GM23338 (cell line): ENCODE measurements at regions not wholly inside any gene's neighbourhood (a gene's known extent, or its start where the extent isn't known, plus 50 kb on each side); places are given as distances from the start of the nearest gene placed in this dataset.

Experiments used
- ATAC-seq: fragments of 200-7000 bp; cut with Tn5 transposase; 3 replicates; pipeline ENCODE4 v1.9.1; 2020
- DNase-seq: peaks from one replicate; pipeline ENCODE4 v3.0.0-alpha.2; 2015; ENCODE audit warnings: low spot score
- H2AFZ ChIP-seq: fragments of 200-600 bp; sonication (generic); 2 replicates; pipeline ENCODE4 v1.8.0; 2016; ENCODE audit warnings: antibody characterized with exemption, mild to moderate bottlenecking, moderate library complexity
- H3F3A ChIP-seq: fragments of 200-600 bp; sonication (generic); replicated peaks from 2 replicates; pipeline ENCODE4 v1.8.0; 2017; ENCODE audit warnings: antibody characterized with exemption, mixed run types, low read depth
- H3K27ac ChIP-seq: fragments of 200-600 bp; sonication (generic); 2 replicates; pipeline ENCODE4 v1.6.1; 2016; ENCODE audit warnings: low read depth
- H3K27me3 ChIP-seq: fragments of 200-600 bp; sonication (generic); 2 replicates; pipeline ENCODE4 v1.8.0; 2016; ENCODE audit warnings: mild to moderate bottlenecking, mixed run types, moderate library complexity; ENCODE audit not compliant: insufficient read depth
- H3K36me3 ChIP-seq: fragments of 200-600 bp; sonication (generic); 2 replicates; pipeline ENCODE4 v1.8.0; 2016; ENCODE audit warnings: mild to moderate bottlenecking; ENCODE audit not compliant: insufficient read depth
- H3K4me1 ChIP-seq: fragments of 200-600 bp; sonication (generic); 2 replicates; pipeline ENCODE4 v1.8.0; 2016; ENCODE audit warnings: mild to moderate bottlenecking, moderate library complexity; ENCODE audit not compliant: insufficient read depth
- H3K4me2 ChIP-seq: fragments of 200-600 bp; sonication (generic); 2 replicates; pipeline ENCODE4 v1.7.1; 2017; ENCODE audit warnings: mixed run types
- H3K4me3 ChIP-seq: fragments of 200-600 bp; sonication (generic); 2 replicates; pipeline ENCODE4 v1.6.1; 2016; ENCODE audit warnings: mixed run types
- H3K79me2 ChIP-seq: fragments of 200-600 bp; sonication (generic); replicated peaks from 2 replicates; pipeline ENCODE4 v1.8.0; 2017; ENCODE audit warnings: mild to moderate bottlenecking; ENCODE audit not compliant: insufficient read depth
- H3K9me2 ChIP-seq: fragments of 200-600 bp; sonication (generic); 2 replicates; pipeline ENCODE4 v1.8.0; 2017; ENCODE audit not compliant: insufficient read depth
- H4K20me1 ChIP-seq: fragments of 200-600 bp; sonication (generic); replicated peaks from 2 replicates; pipeline ENCODE4 v1.8.0; 2017; ENCODE audit warnings: mild to moderate bottlenecking; ENCODE audit not compliant: insufficient read depth
- H3K27ac Mint-ChIP-seq: 2 replicates; pipeline ENCODE4 v1.8.0; 2020; ENCODE audit warnings: inconsistent platforms, mild to moderate bottlenecking, moderate library complexity, mixed read lengths
- H3K27me3 Mint-ChIP-seq: 3 replicates; pipeline ENCODE4 v1.8.0; 2022; ENCODE audit warnings: low read depth, mild to moderate bottlenecking, moderate library complexity, mixed read lengths, inconsistent platforms; ENCODE audit not compliant: insufficient read depth, poor library complexity
- H3K36me3 Mint-ChIP-seq: 3 replicates; pipeline ENCODE4 v1.8.0; 2021; ENCODE audit warnings: low read depth, mild to moderate bottlenecking, inconsistent platforms, moderate library complexity, mixed read lengths
- H3K4me1 Mint-ChIP-seq: 3 replicates; pipeline ENCODE4 v1.8.0; 2020; ENCODE audit warnings: mild to moderate bottlenecking, inconsistent platforms, mixed read lengths
- H3K4me3 Mint-ChIP-seq: 3 replicates; pipeline ENCODE4 v1.8.0; 2021; ENCODE audit warnings: moderate library complexity, mild to moderate bottlenecking, inconsistent platforms, mixed read lengths
- H3K9me3 Mint-ChIP-seq: 3 replicates; pipeline ENCODE4 v1.8.0; 2020; ENCODE audit warnings: moderate library complexity, mild to moderate bottlenecking, inconsistent platforms, mixed read lengths
- CREB1 ChIP-seq: fragments of 250-450 bp; sonication (Bioruptor Pico); IDR thresholded peaks from 2 replicates; pipeline ENCODE4 v1.5.0; 2020; ENCODE audit warnings: low read depth, mild to moderate bottlenecking, moderate library complexity
- EZH2 ChIP-seq: fragments of 200-600 bp; sonication (generic); IDR thresholded peaks from one replicate; pipeline ENCODE4 v1.8.0; 2017; ENCODE audit warnings: antibody characterized with exemption, mild to moderate bottlenecking, low read depth; ENCODE audit not compliant: unreplicated experiment
- EZH2phosphoT487 ChIP-seq: fragments of 200-600 bp; sonication (generic); IDR thresholded peaks from one replicate; pipeline ENCODE4 v1.8.1; 2018; ENCODE audit warnings: antibody characterized with exemption; ENCODE audit not compliant: unreplicated experiment
- JUNB ChIP-seq: IDR thresholded peaks from one replicate; pipeline ENCODE4 v1.6.1; 2016; ENCODE audit warnings: antibody characterized with exemption; ENCODE audit not compliant: unreplicated experiment
- NANOG ChIP-seq: IDR thresholded peaks from 2 replicates; pipeline ENCODE4 v1.6.1; 2016; ENCODE audit warnings: antibody characterized with exemption, borderline replicate concordance
- POLR2AphosphoS5 ChIP-seq: IDR thresholded peaks from 2 replicates; pipeline ENCODE4 v1.6.1; 2016; ENCODE audit warnings: antibody characterized with exemption, low read depth
- STAT1 ChIP-seq: IDR thresholded peaks from one replicate; pipeline ENCODE4 v1.6.1; 2016; ENCODE audit warnings: antibody characterized with exemption; ENCODE audit not compliant: unreplicated experiment
- ZNF114 ChIP-seq: fragments of 250-450 bp; sonication (Bioruptor Pico); IDR thresholded peaks from 2 replicates; pipeline ENCODE4 v1.5.0; 2020; ENCODE audit warnings: mild to moderate bottlenecking, moderate library complexity
- ZNF331 ChIP-seq: fragments of 250-450 bp; sonication (Bioruptor Pico); IDR thresholded peaks from 2 replicates; pipeline ENCODE4 v1.5.0; 2020; ENCODE audit warnings: low read depth, mild to moderate bottlenecking, moderate library complexity
- TF ChIP-seq, protein P1 (sequence below): fragments of 250-450 bp; sonication (Bioruptor Pico); IDR thresholded peaks from 2 replicates; pipeline ENCODE4 v1.5.0; 2020; ENCODE audit warnings: mild to moderate bottlenecking, moderate library complexity
- TF ChIP-seq, protein P2 (sequence below), 2 experiments: fragments of 200-600 bp in 1 of 2; sonication (generic) in 1 of 2; conservative IDR thresholded peaks; 2 replicates each; pipeline versions ENCODE4 v1.5.1 to v1.6.1; 2016 to 2017; ENCODE audit warnings: antibody characterized with exemption in 2 of 2, low read depth in 2 of 2, mild to moderate bottlenecking in 2 of 2, moderate library complexity in 1 of 2
- TF ChIP-seq, protein P3 (sequence below): IDR thresholded peaks from one replicate; pipeline ENCODE4 v1.6.1; 2018; ENCODE audit warnings: antibody characterized with exemption; ENCODE audit not compliant: unreplicated experiment
- TF ChIP-seq, protein P4 (sequence below): IDR thresholded peaks from 2 replicates; pipeline ENCODE4 v1.6.1; 2016; ENCODE audit warnings: antibody characterized with exemption

DNA sequence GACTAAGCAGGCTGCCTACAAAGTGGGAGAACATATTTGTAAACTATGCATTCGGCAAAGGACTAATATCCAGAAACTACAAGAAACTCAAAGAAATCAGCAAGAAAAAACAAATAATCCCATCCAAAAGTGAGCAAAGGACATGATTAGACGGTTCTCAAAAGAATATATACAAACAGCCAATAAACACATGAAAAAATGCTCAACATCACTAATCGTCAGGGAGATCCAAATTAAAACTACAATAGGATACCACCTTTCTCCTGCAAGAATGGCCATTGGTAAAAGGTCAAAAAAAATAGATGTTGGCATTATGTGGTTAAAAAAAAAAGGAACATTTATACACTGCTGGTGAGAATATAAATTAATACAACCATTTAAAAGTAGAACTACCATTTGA lies 259.6 kb upstream of the SLITRK3 start (continued):
- TF ChIP-seq, protein P1, sequence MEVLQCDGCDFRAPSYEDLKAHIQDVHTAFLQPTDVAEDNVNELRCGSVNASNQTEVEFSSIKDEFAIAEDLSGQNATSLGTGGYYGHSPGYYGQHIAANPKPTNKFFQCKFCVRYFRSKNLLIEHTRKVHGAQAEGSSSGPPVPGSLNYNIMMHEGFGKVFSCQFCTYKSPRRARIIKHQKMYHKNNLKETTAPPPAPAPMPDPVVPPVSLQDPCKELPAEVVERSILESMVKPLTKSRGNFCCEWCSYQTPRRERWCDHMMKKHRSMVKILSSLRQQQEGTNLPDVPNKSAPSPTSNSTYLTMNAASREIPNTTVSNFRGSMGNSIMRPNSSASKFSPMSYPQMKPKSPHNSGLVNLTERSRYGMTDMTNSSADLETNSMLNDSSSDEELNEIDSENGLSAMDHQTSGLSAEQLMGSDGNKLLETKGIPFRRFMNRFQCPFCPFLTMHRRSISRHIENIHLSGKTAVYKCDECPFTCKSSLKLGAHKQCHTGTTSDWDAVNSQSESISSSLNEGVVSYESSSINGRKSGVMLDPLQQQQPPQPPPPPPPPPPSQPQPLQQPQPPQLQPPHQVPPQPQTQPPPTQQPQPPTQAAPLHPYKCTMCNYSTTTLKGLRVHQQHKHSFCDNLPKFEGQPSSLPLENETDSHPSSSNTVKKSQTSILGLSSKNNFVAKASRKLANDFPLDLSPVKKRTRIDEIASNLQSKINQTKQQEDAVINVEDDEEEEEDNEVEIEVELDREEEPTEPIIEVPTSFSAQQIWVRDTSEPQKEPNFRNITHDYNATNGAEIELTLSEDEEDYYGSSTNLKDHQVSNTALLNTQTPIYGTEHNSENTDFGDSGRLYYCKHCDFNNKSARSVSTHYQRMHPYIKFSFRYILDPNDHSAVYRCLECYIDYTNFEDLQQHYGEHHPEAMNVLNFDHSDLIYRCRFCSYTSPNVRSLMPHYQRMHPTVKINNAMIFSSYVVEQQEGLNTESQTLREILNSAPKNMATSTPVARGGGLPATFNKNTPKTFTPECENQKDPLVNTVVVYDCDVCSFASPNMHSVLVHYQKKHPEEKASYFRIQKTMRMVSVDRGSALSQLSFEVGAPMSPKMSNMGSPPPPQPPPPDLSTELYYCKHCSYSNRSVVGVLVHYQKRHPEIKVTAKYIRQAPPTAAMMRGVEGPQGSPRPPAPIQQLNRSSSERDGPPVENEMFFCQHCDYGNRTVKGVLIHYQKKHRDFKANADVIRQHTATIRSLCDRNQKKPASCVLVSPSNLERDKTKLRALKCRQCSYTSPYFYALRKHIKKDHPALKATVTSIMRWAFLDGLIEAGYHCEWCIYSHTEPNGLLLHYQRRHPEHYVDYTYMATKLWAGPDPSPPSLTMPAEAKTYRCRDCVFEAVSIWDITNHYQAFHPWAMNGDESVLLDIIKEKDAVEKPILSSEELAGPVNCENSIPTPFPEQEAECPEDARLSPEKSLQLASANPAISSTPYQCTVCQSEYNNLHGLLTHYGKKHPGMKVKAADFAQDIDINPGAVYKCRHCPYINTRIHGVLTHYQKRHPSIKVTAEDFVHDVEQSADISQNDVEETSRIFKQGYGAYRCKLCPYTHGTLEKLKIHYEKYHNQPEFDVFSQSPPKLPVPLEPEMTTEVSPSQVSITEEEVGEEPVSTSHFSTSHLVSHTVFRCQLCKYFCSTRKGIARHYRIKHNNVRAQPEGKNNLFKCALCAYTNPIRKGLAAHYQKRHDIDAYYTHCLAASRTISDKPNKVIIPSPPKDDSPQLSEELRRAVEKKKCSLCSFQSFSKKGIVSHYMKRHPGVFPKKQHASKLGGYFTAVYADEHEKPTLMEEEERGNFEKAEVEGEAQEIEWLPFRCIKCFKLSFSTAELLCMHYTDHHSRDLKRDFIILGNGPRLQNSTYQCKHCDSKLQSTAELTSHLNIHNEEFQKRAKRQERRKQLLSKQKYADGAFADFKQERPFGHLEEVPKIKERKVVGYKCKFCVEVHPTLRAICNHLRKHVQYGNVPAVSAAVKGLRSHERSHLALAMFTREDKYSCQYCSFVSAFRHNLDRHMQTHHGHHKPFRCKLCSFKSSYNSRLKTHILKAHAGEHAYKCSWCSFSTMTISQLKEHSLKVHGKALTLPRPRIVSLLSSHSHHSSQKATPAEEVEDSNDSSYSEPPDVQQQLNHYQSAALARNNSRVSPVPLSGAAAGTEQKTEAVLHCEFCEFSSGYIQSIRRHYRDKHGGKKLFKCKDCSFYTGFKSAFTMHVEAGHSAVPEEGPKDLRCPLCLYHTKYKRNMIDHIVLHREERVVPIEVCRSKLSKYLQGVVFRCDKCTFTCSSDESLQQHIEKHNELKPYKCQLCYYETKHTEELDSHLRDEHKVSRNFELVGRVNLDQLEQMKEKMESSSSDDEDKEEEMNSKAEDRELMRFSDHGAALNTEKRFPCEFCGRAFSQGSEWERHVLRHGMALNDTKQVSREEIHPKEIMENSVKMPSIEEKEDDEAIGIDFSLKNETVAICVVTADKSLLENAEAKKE, result no peak

DNA sequence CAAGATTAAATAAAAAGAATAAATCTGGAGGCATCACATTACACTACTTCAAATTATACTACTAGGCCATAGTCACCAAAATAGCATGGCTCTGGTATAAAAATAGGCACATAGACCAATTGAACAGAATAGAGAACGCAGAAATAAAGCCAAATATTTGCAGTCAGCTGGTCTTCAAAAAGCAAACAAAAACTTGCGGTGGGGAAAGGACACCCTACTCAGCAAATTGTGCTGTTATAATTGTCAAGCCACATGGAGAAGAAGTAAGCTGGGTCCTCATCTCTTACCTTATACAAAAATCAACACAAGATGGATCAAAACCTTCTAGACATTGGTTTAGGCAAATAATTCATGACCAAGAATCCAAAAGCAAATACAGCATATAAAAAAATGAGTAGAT lies 259.2 kb upstream of the SLITRK3 start:
- Mint-ChIP-seq H3K4me1 (no peaks in the 10 kb centered on the region), H3K27ac (no peak overlapping the region), H3K27me3 (no peaks in the 10 kb centered on the region), H3K36me3 (no peaks in the 10 kb centered on the region), H3K4me3 (no peak overlapping the region), H3K9me3 (peaks cover 5% of the 10 kb centered on the region; the same call in 2 of the 3 replicates)
- DNase-seq (no peak), ATAC-seq (no peak)
- no peaks in the 10 kb centered on the region for H4K20me1 ChIP-seq
- H3K4me1 ChIP-seq, result no peaks in the 10 kb centered on the region
- no peaks in the 10 kb centered on the region for H3F3A ChIP-seq
- no peaks in the 10 kb centered on the region for H3K9me2 ChIP-seq
- no peaks in the 10 kb centered on the region for H3K79me2 ChIP-seq
- no peak overlapping the region for H3K27ac ChIP-seq
- no peak overlapping the region for H3K4me2 ChIP-seq
- H3K4me3 ChIP-seq, result no peak overlapping the region
- H2AFZ ChIP-seq, result no peak overlapping the region
- no peaks in the 10 kb centered on the region for H3K27me3 ChIP-seq
- no peaks in the 10 kb centered on the region for H3K36me3 ChIP-seq
- TF ChIP-seq ZNF331 (CRISPR knock-in tag), result no peak
- TF ChIP-seq CREB1 (CRISPR knock-in tag), result no peak
- no peak for TF ChIP-seq JUNB
- TF ChIP-seq EZH2, result no peak
- TF ChIP-seq ZNF114 (CRISPR knock-in tag), result no peak
- TF ChIP-seq POLR2AphosphoS5, result no peak
- no peak for TF ChIP-seq STAT1
- TF ChIP-seq, protein P2, sequence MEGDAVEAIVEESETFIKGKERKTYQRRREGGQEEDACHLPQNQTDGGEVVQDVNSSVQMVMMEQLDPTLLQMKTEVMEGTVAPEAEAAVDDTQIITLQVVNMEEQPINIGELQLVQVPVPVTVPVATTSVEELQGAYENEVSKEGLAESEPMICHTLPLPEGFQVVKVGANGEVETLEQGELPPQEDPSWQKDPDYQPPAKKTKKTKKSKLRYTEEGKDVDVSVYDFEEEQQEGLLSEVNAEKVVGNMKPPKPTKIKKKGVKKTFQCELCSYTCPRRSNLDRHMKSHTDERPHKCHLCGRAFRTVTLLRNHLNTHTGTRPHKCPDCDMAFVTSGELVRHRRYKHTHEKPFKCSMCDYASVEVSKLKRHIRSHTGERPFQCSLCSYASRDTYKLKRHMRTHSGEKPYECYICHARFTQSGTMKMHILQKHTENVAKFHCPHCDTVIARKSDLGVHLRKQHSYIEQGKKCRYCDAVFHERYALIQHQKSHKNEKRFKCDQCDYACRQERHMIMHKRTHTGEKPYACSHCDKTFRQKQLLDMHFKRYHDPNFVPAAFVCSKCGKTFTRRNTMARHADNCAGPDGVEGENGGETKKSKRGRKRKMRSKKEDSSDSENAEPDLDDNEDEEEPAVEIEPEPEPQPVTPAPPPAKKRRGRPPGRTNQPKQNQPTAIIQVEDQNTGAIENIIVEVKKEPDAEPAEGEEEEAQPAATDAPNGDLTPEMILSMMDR (conservative IDR thresholded peaks at IDR 0.05; ENCODE audit: low read depth in 2 of 2), result no peak
- TF ChIP-seq, protein P3, sequence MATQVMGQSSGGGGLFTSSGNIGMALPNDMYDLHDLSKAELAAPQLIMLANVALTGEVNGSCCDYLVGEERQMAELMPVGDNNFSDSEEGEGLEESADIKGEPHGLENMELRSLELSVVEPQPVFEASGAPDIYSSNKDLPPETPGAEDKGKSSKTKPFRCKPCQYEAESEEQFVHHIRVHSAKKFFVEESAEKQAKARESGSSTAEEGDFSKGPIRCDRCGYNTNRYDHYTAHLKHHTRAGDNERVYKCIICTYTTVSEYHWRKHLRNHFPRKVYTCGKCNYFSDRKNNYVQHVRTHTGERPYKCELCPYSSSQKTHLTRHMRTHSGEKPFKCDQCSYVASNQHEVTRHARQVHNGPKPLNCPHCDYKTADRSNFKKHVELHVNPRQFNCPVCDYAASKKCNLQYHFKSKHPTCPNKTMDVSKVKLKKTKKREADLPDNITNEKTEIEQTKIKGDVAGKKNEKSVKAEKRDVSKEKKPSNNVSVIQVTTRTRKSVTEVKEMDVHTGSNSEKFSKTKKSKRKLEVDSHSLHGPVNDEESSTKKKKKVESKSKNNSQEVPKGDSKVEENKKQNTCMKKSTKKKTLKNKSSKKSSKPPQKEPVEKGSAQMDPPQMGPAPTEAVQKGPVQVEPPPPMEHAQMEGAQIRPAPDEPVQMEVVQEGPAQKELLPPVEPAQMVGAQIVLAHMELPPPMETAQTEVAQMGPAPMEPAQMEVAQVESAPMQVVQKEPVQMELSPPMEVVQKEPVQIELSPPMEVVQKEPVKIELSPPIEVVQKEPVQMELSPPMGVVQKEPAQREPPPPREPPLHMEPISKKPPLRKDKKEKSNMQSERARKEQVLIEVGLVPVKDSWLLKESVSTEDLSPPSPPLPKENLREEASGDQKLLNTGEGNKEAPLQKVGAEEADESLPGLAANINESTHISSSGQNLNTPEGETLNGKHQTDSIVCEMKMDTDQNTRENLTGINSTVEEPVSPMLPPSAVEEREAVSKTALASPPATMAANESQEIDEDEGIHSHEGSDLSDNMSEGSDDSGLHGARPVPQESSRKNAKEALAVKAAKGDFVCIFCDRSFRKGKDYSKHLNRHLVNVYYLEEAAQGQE, result no peak
- TF ChIP-seq NANOG, result no peak
- TF ChIP-seq, protein P4, sequence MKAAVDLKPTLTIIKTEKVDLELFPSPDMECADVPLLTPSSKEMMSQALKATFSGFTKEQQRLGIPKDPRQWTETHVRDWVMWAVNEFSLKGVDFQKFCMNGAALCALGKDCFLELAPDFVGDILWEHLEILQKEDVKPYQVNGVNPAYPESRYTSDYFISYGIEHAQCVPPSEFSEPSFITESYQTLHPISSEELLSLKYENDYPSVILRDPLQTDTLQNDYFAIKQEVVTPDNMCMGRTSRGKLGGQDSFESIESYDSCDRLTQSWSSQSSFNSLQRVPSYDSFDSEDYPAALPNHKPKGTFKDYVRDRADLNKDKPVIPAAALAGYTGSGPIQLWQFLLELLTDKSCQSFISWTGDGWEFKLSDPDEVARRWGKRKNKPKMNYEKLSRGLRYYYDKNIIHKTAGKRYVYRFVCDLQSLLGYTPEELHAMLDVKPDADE, result no peak
- TF ChIP-seq EZH2phosphoT487, result no peak
